HCT116 (cell line): ENCODE measurements at regions not wholly inside any gene's neighbourhood (a gene's known extent, or its start where the extent isn't known, plus 50 kb on each side); places are given as distances from the start of the nearest gene placed in this dataset.

Source experiments
- ATAC-seq: fragments of 200-7000 bp; cut with Tn5 transposase; 2 replicates; pipeline ENCODE4 v1.9.1; 2020; ENCODE audit warnings: mild to moderate bottlenecking, moderate library complexity
- BruUV-seq: library from RNA; stranded (reverse); fragments of 400-500 nt; replicated peaks from 2 replicates; lab custom pipeline; 2021; lab: Mats Ljungman, UMichigan
- CTCF ChIA-PET: fragments of 300-600 bp; sonication (Branson Sonifier 250); formaldehyde crosslinking; loops from one replicate; lab custom pipeline; 2021; ENCODE audit warnings: antibody characterized with exemption; lab: Charles Lee
- POLR2A ChIA-PET: fragments of 300-600, 350-600 bp; sonication (Branson Sonifier 250); formaldehyde crosslinking; loops from one replicate; lab custom pipeline; 2021; ENCODE audit warnings: antibody characterized with exemption; lab: Charles Lee
- RAD21 ChIA-PET, 2 experiments: fragments of 300-600 bp; sonication (Branson Sonifier 250); formaldehyde crosslinking; loops; one replicate each; lab custom pipeline; 2023; ENCODE audit warnings: low total read pairs in 2 of 2; ENCODE audit not compliant: uncharacterized antibody in 2 of 2, unreplicated experiment in 2 of 2, low non-redundant PET in 1 of 2; lab: Charles Lee
- DNase-seq: peaks from one replicate; pipeline ENCODE4 v3.0.0-alpha.2; 2010; ENCODE audit warnings: low read depth, low spot score
- H2AFZ ChIP-seq: fragments of 200-600 bp; shearing (Covaris generic), sonication (generic); 2 replicates; pipeline ENCODE4 v1.6.1; 2017; ENCODE audit warnings: low read depth, mixed run types, mixed read lengths, antibody characterized with exemption, low read length; ENCODE audit not compliant: poor library complexity, severe bottlenecking
- H3K27ac ChIP-seq: 2 replicates; pipeline ENCODE4 v1.5.1; 2012; ENCODE audit warnings: low read depth, low read length
- H3K27me3 ChIP-seq: fragments of 200-600 bp; sonication (generic); 2 replicates; pipeline ENCODE4 v1.6.1; 2016; ENCODE audit warnings: mixed run types, low read length, mixed read lengths; ENCODE audit not compliant: insufficient read depth
- H3K36me3 ChIP-seq, 2 experiments: fragments of 200-500 bp in 1 of 2; fragments of 200-600 bp in 1 of 2; sonication (Bioruptor generic) in 1 of 2; sonication (generic) in 1 of 2; 2 replicates each; pipeline versions ENCODE4 v1.5.1 to v1.6.1; 2014 to 2016; ENCODE audit warnings: low read length in 2 of 2, inconsistent platforms in 1 of 2, mixed read lengths in 1 of 2, mixed run types in 1 of 2; ENCODE audit not compliant: insufficient read depth in 2 of 2, control insufficient read depth in 1 of 2
- H3K4me1 ChIP-seq, 2 experiments: fragments of 200-600 bp in 1 of 2; sonication (generic) in 1 of 2; 2 replicates each; pipeline versions ENCODE4 v1.5.1 to v1.6.1; 2012 to 2017; ENCODE audit warnings: low read length in 2 of 2, inconsistent platforms in 1 of 2, mild to moderate bottlenecking in 1 of 2, mixed read lengths in 1 of 2, mixed run types in 1 of 2, moderate library complexity in 1 of 2; ENCODE audit not compliant: insufficient read depth in 2 of 2, control insufficient read depth in 1 of 2
- H3K4me2 ChIP-seq: fragments of 200-600 bp; sonication (generic); 2 replicates; pipeline ENCODE4 v1.6.1; 2017; ENCODE audit warnings: mixed run types, low read length, mixed read lengths
- H3K4me3 ChIP-seq, 2 experiments: fragments of 200-600 bp in 1 of 2; sonication (generic) in 1 of 2; replicated peaks in 1 of 2; 2 replicates each; pipeline ENCODE4 v1.5.1; 2011 to 2016; ENCODE audit warnings: low read length in 2 of 2, control low read depth in 1 of 2, low read depth in 1 of 2, mild to moderate bottlenecking in 1 of 2, mixed read lengths in 1 of 2, mixed run types in 1 of 2
- H3K79me2 ChIP-seq: fragments of 200-600 bp; sonication (generic); 2 replicates; pipeline ENCODE4 v1.6.1; 2017; ENCODE audit warnings: mild to moderate bottlenecking, mixed run types, low read length, moderate library complexity, mixed read lengths; ENCODE audit not compliant: insufficient read depth
- H3K9ac ChIP-seq: fragments of 200-600 bp; sonication (generic); 2 replicates; pipeline ENCODE4 v1.6.1; 2016; ENCODE audit warnings: low read length, mixed read lengths
- H3K9me2 ChIP-seq: fragments of 200-600 bp; sonication (generic), shearing (Covaris generic); 2 replicates; pipeline ENCODE4 v1.6.1; 2017; ENCODE audit warnings: mixed run types, mild to moderate bottlenecking, moderate library complexity; ENCODE audit not compliant: insufficient read depth
- H3K9me3 ChIP-seq, 2 experiments: fragments of 200-500 bp in 1 of 2; fragments of 200-600 bp in 1 of 2; sonication (Bioruptor generic) in 1 of 2; sonication (generic) in 1 of 2; 2 replicates each; pipeline ENCODE4 v1.6.1; 2014 to 2017; ENCODE audit warnings: low read length in 2 of 2, mixed read lengths in 2 of 2, inconsistent platforms in 1 of 2, low read depth in 1 of 2, mild to moderate bottlenecking in 1 of 2, mixed run types in 1 of 2, moderate library complexity in 1 of 2; ENCODE audit not compliant: control insufficient read depth in 1 of 2, insufficient read depth in 1 of 2
- H4K20me1 ChIP-seq: fragments of 200-600 bp; sonication (generic), shearing (Covaris generic); 2 replicates; pipeline ENCODE4 v1.6.1; 2017; ENCODE audit warnings: mixed run types, mild to moderate bottlenecking, moderate library complexity; ENCODE audit not compliant: insufficient read depth
- CBX3 ChIP-seq: IDR thresholded peaks from 2 replicates; pipeline ENCODE4 v1.6.1; 2012; ENCODE audit warnings: low read depth
- FOSL1 ChIP-seq: IDR thresholded peaks from 2 replicates; pipeline ENCODE4 v1.6.1; 2012; ENCODE audit warnings: low read depth
- POLR2A ChIP-seq: IDR thresholded peaks from 2 replicates; pipeline ENCODE4 v1.7.0; 2011; ENCODE audit warnings: borderline replicate concordance; ENCODE audit not compliant: insufficient read depth, insufficient read length; ENCODE audit errors: extremely low read depth
- POLR2AphosphoS5 ChIP-seq: IDR thresholded peaks from 2 replicates; pipeline ENCODE4 v1.6.1; 2011; ENCODE audit warnings: mild to moderate bottlenecking, low read depth, low read length, moderate library complexity
- RAD21 ChIP-seq: IDR thresholded peaks from 2 replicates; pipeline ENCODE4 v1.6.1; 2012; ENCODE audit warnings: low read depth, mild to moderate bottlenecking
- SIN3A ChIP-seq: IDR thresholded peaks from 2 replicates; pipeline ENCODE4 v1.6.1; 2012; ENCODE audit warnings: low read depth
- SRF ChIP-seq: IDR thresholded peaks from 2 replicates; pipeline ENCODE4 v1.6.1; 2012; ENCODE audit warnings: low read depth
- ZFX ChIP-seq: fragments of 450-650 bp; IDR thresholded peaks from 2 replicates; pipeline ENCODE4 v1.6.1; 2017
- ZNF274 ChIP-seq: fragments of 200-500 bp; sonication (Bioruptor generic); IDR thresholded peaks from 2 replicates; pipeline ENCODE4 v1.6.1; 2014; ENCODE audit warnings: mild to moderate bottlenecking, low read depth, low read length, inconsistent platforms
- intact Hi-C: fragments of 100-400 bp; cut with micrococcal nuclease; formaldehyde crosslinking; loops from 2 replicates; pipeline ENCODE4 v1.10.0; 2022

- Histone ChIP-seq H3K9me2 (no peaks in the 10 kb centered on the region), H2AFZ (no peak overlapping the region), H3K4me1 (peaks cover 12 to 15% of the 10 kb centered on the region in 2 experiments), H4K20me1 (no peaks in the 10 kb centered on the region), H3K27ac (no peak overlapping the region), H3K9me3 (no peaks in the 10 kb centered on the region), H3K4me3 (no peak overlapping the region), H3K4me2 (no peak overlapping the region), H3K36me3 (no peaks in the 10 kb centered on the region), H3K27me3 (no peaks in the 10 kb centered on the region), H3K9ac (no peak overlapping the region), H3K79me2 (no peaks in the 10 kb centered on the region)
- CTCF ChIA-PET = no interaction called here
- BruUV-seq = no TSS peak
- DNase-seq = no peak
- intact Hi-C loops = no loop called here
- TF ChIP-seq CBX3 (no peak), RAD21 (no peak)
- RAD21 ChIA-PET = no interaction called here
- ATAC-seq = no peak
- POLR2A ChIA-PET = no interaction called here
Observed at GRCh38 chr7:24480501-24480900, 92.8 kb upstream of the PALS2 start.

GRCh38 chr7:24483804-24484203, 89.4 kb upstream of the PALS2 start:
- TF ChIP-seq ZFX (no peak), FOSL1 (no peak), SRF (no peak), POLR2A (no peak), POLR2AphosphoS5 (no peak), ZNF274 (no peak), SIN3A (no peak)
- TF ChIP-seq, all 23 proteins: peak for 0
- BruUV-seq = no TSS peak
- no peak overlapping the region for H3K4me2 ChIP-seq
- H3K27me3 ChIP-seq = no peaks in the 10 kb centered on the region
- no peak overlapping the region for H3K4me3 ChIP-seq
- no peaks in the 10 kb centered on the region for H3K9me3 ChIP-seq
- H3K79me2 ChIP-seq = no peaks in the 10 kb centered on the region
- ChIA-PET CTCF (no interaction called here), POLR2A (no interaction called here), RAD21 (no interaction called here)
- no peaks in the 10 kb centered on the region for H3K36me3 ChIP-seq
- DNase-seq = no peak
- no peak overlapping the region for H2AFZ ChIP-seq
- no peaks in the 10 kb centered on the region for H3K9me2 ChIP-seq
- no peak overlapping the region for H3K27ac ChIP-seq
- H3K4me1 ChIP-seq = no peaks in the 10 kb centered on the region
- H4K20me1 ChIP-seq = no peaks in the 10 kb centered on the region
- no peak overlapping the region for H3K9ac ChIP-seq
- intact Hi-C loops = no loop called here
- ATAC-seq = no peak
